Midbrain (tissue), 1 donor: ENCODE measurements at regions not wholly inside any gene's neighbourhood (a gene's known extent, or its start where the extent isn't known, plus 50 kb on each side); places are given as distances from the start of the nearest gene placed in this dataset.

ENCODE experiments used
- DNase-seq: peaks from one replicate; lab custom pipeline; 2025; lab: John Stamatoyannopoulos, UW

GRCh38 chr15:98025237-98025636 lies 64.7 kb downstream of the ARRDC4 start:
- no peak for DNase-seq

- DNase-seq, result no peak
Observed at GRCh38 chr15:98034731-98035130, 74.2 kb downstream of the ARRDC4 start.

GRCh38 chr15:98035134-98035533 lies 74.6 kb downstream of the ARRDC4 start:
- no peak for DNase-seq

DNA sequence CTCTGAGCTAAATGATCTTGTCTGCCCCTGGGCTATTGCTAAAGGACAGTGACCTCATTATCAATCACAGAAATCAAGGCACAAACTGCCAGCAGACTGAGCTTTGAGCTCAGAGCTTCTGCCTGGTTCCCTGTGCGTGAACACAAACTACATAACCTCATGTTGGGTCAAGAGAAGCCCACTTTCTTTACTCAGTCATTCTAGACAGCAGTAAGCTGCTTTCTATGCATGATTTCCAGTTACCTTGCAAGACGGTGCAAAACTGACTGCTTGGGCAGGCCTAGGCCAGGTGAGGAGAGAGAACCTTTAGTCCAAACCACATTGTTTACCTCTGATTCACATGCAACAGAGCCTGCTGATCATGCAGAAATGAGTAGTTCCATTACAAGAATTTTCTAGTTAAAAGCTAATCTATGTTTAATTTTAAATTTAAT lies 75.1 kb downstream of the ARRDC4 start:
- DNase-seq, result no peak

GRCh38 chr15:98039596-98039995 lies 79.1 kb downstream of the ARRDC4 start:
- no peak for DNase-seq

GRCh38 chr15:98040146-98040545 lies 79.6 kb downstream of the ARRDC4 start:
- DNase-seq, result no peak

GRCh38 chr15:98043160-98044014 lies 82.9 kb downstream of the ARRDC4 start:
- DNase-seq, result no peak

GRCh38 chr15:98051734-98052133 lies 91.2 kb downstream of the ARRDC4 start:
- no peak for DNase-seq

DNA sequence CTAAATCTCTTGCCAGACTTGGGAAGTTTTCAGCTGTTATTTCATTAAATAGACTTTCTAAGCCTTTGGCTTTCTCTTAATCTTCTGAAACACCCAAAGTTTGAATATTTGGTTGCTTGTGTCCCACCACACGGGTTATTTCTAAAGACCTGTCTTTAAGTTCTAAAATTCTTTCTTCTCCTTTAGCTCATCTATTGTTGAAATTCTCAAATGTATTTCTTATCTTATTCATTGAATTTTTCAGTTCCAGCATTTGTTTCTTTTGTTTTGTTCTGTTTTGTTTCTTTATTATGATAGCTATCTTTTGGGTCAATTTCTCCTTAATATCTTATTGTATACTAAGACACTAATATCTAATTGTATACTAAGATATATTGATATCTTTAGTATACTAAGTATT lies 97.0 kb downstream of the ARRDC4 start:
- no peak for DNase-seq

DNA sequence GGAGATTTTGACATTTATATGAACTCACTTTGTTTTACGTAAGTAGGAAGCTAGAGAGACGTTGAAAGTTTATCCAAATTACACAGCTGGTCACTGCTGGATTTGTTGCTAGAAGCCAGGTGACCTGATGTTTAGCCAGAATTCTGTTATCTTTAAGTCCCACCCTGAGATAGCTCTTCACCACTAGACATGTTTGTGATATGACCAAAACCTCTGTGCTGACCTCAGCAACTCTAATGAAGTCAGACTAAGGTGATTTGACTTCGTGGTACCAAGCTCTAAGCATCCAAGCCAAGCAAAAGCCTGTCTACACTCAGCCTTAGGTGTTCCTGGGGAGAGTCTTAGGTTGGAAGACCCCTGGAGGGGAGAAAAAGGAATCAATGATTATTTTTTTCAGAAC lies 102.4 kb downstream of the ARRDC4 start:
- DNase-seq, result no peak

- DNase-seq, result no peak
Observed at GRCh38 chr15:98063315-98063714, 102.8 kb downstream of the ARRDC4 start.

DNA sequence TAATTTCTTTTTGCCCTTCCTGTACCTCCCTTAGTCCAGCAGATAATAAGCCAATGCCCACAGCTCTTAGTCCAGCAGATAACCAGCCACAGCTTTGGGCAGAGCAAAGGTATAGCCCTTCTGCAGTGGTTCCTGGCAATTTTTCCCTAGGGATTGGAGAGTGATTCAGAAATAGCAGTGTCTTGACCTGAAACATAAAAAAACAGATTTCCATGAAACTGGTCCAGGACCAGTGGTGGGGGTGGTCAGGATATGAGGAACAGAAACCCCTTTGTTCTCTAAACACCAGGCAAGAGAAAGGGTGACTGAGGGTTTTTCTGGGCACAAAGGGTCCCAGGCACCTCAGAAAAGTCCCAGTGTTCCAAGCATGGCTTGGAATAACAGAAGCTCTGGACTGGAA lies 103.4 kb downstream of the ARRDC4 start:
- no peak for DNase-seq

GRCh38 chr15:98067339-98067738 lies 106.8 kb downstream of the ARRDC4 start:
- DNase-seq, result no peak

- DNase-seq, result no peak
Observed at GRCh38 chr15:98069256-98069655, 108.8 kb downstream of the ARRDC4 start.

GRCh38 chr15:98070137-98070536 lies 109.6 kb downstream of the ARRDC4 start:
- no peak for DNase-seq

DNA sequence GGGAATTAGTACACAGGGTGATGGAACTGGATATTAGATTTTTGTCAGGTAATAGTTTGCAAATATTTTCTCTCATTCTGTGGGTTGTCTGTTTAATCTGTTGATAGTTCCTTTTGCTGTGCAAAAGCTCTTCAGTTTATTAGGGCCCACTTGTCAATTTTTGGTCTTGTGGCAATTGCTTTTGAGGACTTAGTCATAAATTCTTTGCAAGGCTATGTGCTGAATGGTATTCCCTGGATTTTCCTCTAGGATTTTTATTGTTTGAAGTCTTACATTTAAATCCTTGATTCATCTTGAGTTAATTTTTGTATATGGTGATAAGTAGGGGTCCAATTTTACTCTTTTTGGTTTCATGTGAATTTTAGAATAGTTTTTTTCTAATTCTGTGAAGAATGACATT lies 111.3 kb downstream of the ARRDC4 start:
- no peak for DNase-seq

GRCh38 chr15:98075441-98075840 lies 114.9 kb downstream of the ARRDC4 start:
- DNase-seq, result no peak

GRCh38 chr15:98076021-98076816 lies 115.7 kb downstream of the ARRDC4 start:
- DNase-seq, result no peak

- DNase-seq, result no peak
Observed at GRCh38 chr15:98077186-98077585, 116.7 kb downstream of the ARRDC4 start.

- DNase-seq, result no peak
Observed at GRCh38 chr15:98080791-98081190, 120.3 kb downstream of the ARRDC4 start.

- no peak for DNase-seq
Observed at GRCh38 chr15:98083203-98083910, 122.9 kb downstream of the ARRDC4 start.

GRCh38 chr15:98085003-98085639 lies 124.6 kb downstream of the ARRDC4 start:
- DNase-seq, result peak; percentile 74
